Panc1 (cell line): ENCODE measurements at regions not wholly inside any gene's neighbourhood (a gene's known extent, or its start where the extent isn't known, plus 50 kb on each side); places are given as distances from the start of the nearest gene placed in this dataset.

Experiments used
- ATAC-seq: fragments of 200-7000 bp; cut with Tn5 transposase; 2 replicates; pipeline ENCODE4 v1.9.1; 2020; ENCODE audit warnings: mild to moderate bottlenecking, moderate library complexity
- BruUV-seq: library from RNA; stranded (reverse); fragments of 400-500 nt; replicated peaks from 2 replicates; lab custom pipeline; 2021; lab: Mats Ljungman, UMichigan
- CTCF ChIA-PET: fragments of 300-600 bp; sonication (Branson Sonifier 250); formaldehyde crosslinking; loops from one replicate; lab custom pipeline; 2022; ENCODE audit warnings: antibody characterized with exemption; lab: Charles Lee
- POLR2A ChIA-PET: fragments of 300-600 bp; sonication (Branson Sonifier 250); formaldehyde crosslinking; loops from one replicate; lab custom pipeline; 2022; ENCODE audit warnings: antibody characterized with exemption; lab: Charles Lee
- DNase-seq: peaks from one replicate; pipeline ENCODE4 v3.0.0-alpha.2; 2010; ENCODE audit warnings: low read depth, low spot score
- H3K27ac ChIP-seq: 2 replicates; pipeline ENCODE4 v1.5.1; 2011; ENCODE audit warnings: mild to moderate bottlenecking, low read length, inconsistent platforms
- H3K27me3 ChIP-seq: fragments of 200-500 bp; sonication (Bioruptor generic); 2 replicates; pipeline ENCODE4 v1.6.0; 2014; ENCODE audit warnings: low read length, inconsistent platforms; ENCODE audit not compliant: control insufficient read depth, insufficient read depth
- H3K36me3 ChIP-seq: fragments of 200-500 bp; sonication (Bioruptor generic); 2 replicates; pipeline ENCODE4 v1.5.1; 2014; ENCODE audit warnings: inconsistent platforms, mild to moderate bottlenecking, low read length, moderate library complexity; ENCODE audit not compliant: control insufficient read depth, insufficient read depth
- H3K4me1 ChIP-seq: 2 replicates; pipeline ENCODE4 v1.5.1; 2011; ENCODE audit warnings: inconsistent platforms, mild to moderate bottlenecking, low read length, moderate library complexity; ENCODE audit not compliant: control insufficient read depth, insufficient read depth
- H3K4me3 ChIP-seq, 2 experiments: 2 replicates each; pipeline ENCODE4 v1.5.1; 2011 to 2012; ENCODE audit warnings: low read depth in 2 of 2, low read length in 2 of 2, mild to moderate bottlenecking in 2 of 2, inconsistent platforms in 1 of 2, moderate library complexity in 1 of 2
- H3K9me3 ChIP-seq: fragments of 200-500 bp; sonication (Bioruptor generic); 2 replicates; pipeline ENCODE4 v1.5.1; 2014; ENCODE audit warnings: low read depth, mild to moderate bottlenecking, inconsistent platforms, low read length, moderate library complexity; ENCODE audit not compliant: control insufficient read depth, insufficient read depth
- CTCF ChIP-seq: fragments of 450-650 bp; IDR thresholded peaks from 2 replicates; pipeline ENCODE4 v1.5.1; 2017; ENCODE audit warnings: mild to moderate bottlenecking
- POLR2AphosphoS5 ChIP-seq: IDR thresholded peaks from 2 replicates; pipeline ENCODE4 v1.6.1; 2012; ENCODE audit warnings: mild to moderate bottlenecking, low read depth, low read length, moderate library complexity
- REST ChIP-seq, 2 experiments: IDR thresholded peaks; 2 replicates each; pipeline ENCODE4 v1.6.1; 2011 to 2012; ENCODE audit warnings: low read depth in 2 of 2, control low read depth in 1 of 2, low read length in 1 of 2, mild to moderate bottlenecking in 1 of 2, moderate library complexity in 1 of 2; ENCODE audit not compliant: insufficient read depth in 1 of 2
- SIN3A ChIP-seq: IDR thresholded peaks from 2 replicates; pipeline ENCODE4 v1.6.1; 2012; ENCODE audit warnings: low read depth, mild to moderate bottlenecking, low read length, moderate library complexity, borderline replicate concordance; ENCODE audit not compliant: insufficient read depth
- TCF7L2 ChIP-seq: IDR thresholded peaks from 2 replicates; pipeline ENCODE4 v1.6.1; 2011; ENCODE audit warnings: mild to moderate bottlenecking, low read depth, low read length, inconsistent platforms
- in situ Hi-C: cut with HindIII; loops from 2 replicates; pipeline ENCODE4 v1.10.0; 2016; ENCODE audit warnings: low sequenced_read_pairs, low pct_unique_long_range_greater_than_20kb
- intact Hi-C: fragments of 100-400 bp; cut with micrococcal nuclease; formaldehyde crosslinking; loops from one replicate; pipeline ENCODE4 v1.10.0; 2022; ENCODE audit not compliant: unreplicated experiment

GRCh38 chr3:168714609-168715240, 619.0 kb upstream of the GOLIM4 start:
- H3K36me3 ChIP-seq = no peaks in the 10 kb centered on the region
- no peaks in the 10 kb centered on the region for H3K9me3 ChIP-seq
- no peaks in the 10 kb centered on the region for H3K27me3 ChIP-seq
- CTCF ChIA-PET = no interaction called here
- BruUV-seq = no TSS peak
- intact Hi-C loops (loop anchor here (10.0 kb wide), 1 partner anchor 50 kb away; no protein-coding TSS in a partner anchor), in situ Hi-C loops (no loop called here)
- no peak overlapping the region for H3K4me3 ChIP-seq
- POLR2A ChIA-PET = no interaction called here
- DNase-seq (no peak), ATAC-seq (no peak)
- H3K4me1 ChIP-seq = no peaks in the 10 kb centered on the region
- no peak for TF ChIP-seq SIN3A
- TF ChIP-seq CTCF = no peak
- TF ChIP-seq REST (IDR thresholded peaks at IDR 0.05; ENCODE audit: insufficient read depth in 1 of 2, low read depth in 2 of 2, low read length in 1 of 2) = no peak
- no peak for TF ChIP-seq TCF7L2
- TF ChIP-seq POLR2AphosphoS5 = no peak
- H3K27ac ChIP-seq = no peak overlapping the region

- DNase-seq (no peak), ATAC-seq (no peak)
- in situ Hi-C loops (no loop called here), intact Hi-C loops (no loop called here)
- BruUV-seq = no TSS peak
- Histone ChIP-seq H3K4me1 (no peaks in the 10 kb centered on the region), H3K27ac (no peak overlapping the region), H3K27me3 (no peaks in the 10 kb centered on the region), H3K4me3 (no peak overlapping the region), H3K9me3 (no peaks in the 10 kb centered on the region), H3K36me3 (no peaks in the 10 kb centered on the region)
- no peak for TF ChIP-seq REST (IDR thresholded peaks at IDR 0.05; ENCODE audit: insufficient read depth in 1 of 2, low read depth in 2 of 2, low read length in 1 of 2)
- no peak for TF ChIP-seq CTCF
- no peak for TF ChIP-seq SIN3A
- no peak for TF ChIP-seq TCF7L2
- no peak for TF ChIP-seq POLR2AphosphoS5
- POLR2A ChIA-PET = no interaction called here
- CTCF ChIA-PET = no interaction called here
Observed at GRCh38 chr3:168709073-168709472, 613.3 kb upstream of the GOLIM4 start.
